Esophagus squamous epithelium (tissue), 4 donors: ENCODE measurements at regions not wholly inside any gene's neighbourhood (a gene's known extent, or its start where the extent isn't known, plus 50 kb on each side); places are given as distances from the start of the nearest gene placed in this dataset.

Source experiments
- POLR2A ChIP-seq, 4 donors: fragments of 450-650 bp; IDR thresholded peaks; one replicate each; pipeline ENCODE4 v1.6.1; 2017; ENCODE audit warnings: antibody characterized with exemption in 4 of 4, mild to moderate bottlenecking in 4 of 4, moderate library complexity in 3 of 4
- TF ChIP-seq, protein P1 (sequence below), 6 experiments: fragments of 450-650 bp in 4 of 6; fragments of 200-600 bp in 2 of 6; sonication (generic) in 2 of 6; IDR thresholded peaks; one replicate each; pipeline ENCODE4 v1.5.1; 2016 to 2019; ENCODE audit warnings: antibody characterized with exemption in 6 of 6, mild to moderate bottlenecking in 4 of 6, moderate library complexity in 4 of 6

GRCh38 chr18:60506190-60506589, 133.6 kb upstream of the MC4R start:
- TF ChIP-seq, protein P1, sequence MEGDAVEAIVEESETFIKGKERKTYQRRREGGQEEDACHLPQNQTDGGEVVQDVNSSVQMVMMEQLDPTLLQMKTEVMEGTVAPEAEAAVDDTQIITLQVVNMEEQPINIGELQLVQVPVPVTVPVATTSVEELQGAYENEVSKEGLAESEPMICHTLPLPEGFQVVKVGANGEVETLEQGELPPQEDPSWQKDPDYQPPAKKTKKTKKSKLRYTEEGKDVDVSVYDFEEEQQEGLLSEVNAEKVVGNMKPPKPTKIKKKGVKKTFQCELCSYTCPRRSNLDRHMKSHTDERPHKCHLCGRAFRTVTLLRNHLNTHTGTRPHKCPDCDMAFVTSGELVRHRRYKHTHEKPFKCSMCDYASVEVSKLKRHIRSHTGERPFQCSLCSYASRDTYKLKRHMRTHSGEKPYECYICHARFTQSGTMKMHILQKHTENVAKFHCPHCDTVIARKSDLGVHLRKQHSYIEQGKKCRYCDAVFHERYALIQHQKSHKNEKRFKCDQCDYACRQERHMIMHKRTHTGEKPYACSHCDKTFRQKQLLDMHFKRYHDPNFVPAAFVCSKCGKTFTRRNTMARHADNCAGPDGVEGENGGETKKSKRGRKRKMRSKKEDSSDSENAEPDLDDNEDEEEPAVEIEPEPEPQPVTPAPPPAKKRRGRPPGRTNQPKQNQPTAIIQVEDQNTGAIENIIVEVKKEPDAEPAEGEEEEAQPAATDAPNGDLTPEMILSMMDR (IDR thresholded peaks at IDR 0.05) = no peak
- no peak for TF ChIP-seq POLR2A (IDR thresholded peaks at IDR 0.05)
